HG03457 (cell line): ENCODE measurements at regions not wholly inside any gene's neighbourhood (a gene's known extent, or its start where the extent isn't known, plus 50 kb on each side); places are given as distances from the start of the nearest gene placed in this dataset.
A peak's percentile ranks its signal among the peaks of the same experiment; 100 is the strongest.
"Not testable (repeated sequence)": the region's sequence is repeated elsewhere in the genome, so short reads cannot be mapped to it uniquely, and the experiment has no call there.

ENCODE experiments used
- ATAC-seq: cut with Tn5 transposase; IDR thresholded peaks from one replicate; pipeline ENCODE4 v1.9.1; 2021; ENCODE audit warnings: moderate number of reproducible peaks; ENCODE audit not compliant: unreplicated experiment

DNA sequence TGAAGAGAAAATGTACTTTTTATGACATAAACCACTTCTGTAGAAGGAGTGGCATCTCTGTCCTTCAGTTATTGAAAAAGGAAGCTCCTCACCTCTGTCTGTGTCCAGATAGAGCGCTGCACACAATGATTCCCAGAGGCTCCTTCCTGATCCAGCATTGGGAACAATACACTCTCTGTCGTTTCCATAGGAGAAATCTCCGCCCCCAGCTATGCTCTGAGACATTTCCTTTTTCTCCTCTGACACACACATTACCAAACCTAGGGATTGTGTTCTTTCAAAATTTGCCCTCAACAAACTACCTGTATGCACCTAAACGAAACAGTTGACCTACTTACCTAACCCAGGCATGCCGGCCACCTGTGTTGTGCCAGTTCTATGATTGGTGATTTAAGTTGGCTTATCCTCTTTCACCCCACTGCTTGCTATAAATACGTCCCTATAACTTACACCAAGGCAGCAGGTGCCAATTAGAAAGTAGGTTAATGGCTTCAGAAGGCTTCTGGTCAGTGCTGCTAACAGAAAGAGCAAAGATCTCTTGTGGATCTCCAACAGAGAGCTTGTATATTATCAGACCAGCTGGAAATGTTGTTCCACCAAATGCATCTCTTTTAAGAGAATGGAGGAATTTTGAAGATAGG, 140.1 kb upstream of the JCAD start:
- ATAC-seq = no peak

DNA sequence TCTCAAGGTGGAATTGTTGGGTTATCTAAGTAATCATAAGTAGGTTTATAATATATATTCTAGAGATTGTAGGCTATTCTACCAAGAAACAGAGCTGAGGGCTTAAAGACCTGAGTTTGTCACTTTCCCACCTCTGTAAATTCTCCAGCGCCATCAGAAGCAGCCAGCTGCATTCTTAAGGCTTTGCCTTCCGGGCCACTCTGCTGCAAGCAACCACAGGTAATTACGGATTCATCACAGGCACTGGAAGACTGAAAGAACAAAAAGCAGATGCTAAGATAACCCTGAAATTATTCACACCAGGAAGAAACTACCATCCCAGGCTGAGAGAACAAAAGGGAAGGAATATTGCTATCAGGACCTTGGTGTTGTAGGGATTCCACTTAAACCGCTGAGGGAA, 137.8 kb upstream of the JCAD start:
- ATAC-seq = no peak

DNA sequence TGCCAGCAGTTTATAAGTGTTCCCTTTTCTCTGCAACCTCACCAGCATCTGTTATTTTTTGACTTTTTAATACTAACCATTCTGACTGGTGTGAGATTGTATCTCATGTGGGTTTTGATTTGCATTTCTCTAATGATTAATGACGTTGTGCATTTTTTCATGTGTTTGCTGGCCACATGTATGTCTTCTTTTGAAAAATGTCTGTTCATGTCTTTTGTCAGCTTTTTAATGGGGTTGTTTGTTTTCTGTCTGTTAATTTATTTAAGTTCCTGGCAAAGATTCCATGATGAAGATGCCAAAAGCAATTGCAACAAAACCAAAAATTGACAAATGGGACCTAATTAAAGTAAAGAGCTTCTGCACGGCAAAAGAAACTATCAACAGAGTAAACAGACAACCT, 137.2 kb upstream of the JCAD start:
- not testable (repeated sequence) for ATAC-seq

DNA sequence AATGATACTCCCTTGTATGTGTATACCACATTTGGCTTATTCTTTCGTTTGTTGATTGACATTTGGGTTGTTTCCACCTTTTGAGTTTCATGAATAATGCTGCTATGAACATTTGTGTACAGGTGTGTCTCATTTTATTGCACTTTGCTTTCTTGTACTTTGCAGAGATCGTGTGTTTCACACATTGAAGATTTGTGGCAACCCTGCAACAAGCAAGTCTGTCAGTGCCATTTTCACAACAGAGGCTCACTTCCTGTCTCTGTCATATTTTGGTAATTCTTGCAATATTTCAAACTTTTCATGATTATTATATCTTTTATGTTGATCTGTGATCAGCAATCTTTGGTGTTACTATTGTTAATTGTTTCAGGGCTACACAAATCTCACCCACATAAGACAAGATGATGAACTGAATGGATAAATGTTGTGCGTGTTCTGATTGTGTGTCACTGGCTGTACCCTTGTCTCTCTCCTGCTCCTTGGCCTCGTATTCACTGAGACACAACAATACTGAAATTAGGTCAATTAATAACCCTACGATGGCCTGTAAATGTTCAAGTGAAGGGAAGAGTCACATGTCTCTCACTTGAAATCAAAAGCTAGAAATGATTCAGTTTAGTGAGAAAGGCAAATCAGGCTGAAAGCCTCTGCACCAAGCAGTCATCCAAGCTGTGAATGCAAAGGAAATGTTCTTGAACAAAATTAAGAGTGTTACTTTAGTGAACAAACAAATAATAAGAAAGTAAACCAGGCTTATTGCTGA, 133.6 kb upstream of the JCAD start:
- peak; percentile 75 for ATAC-seq

DNA sequence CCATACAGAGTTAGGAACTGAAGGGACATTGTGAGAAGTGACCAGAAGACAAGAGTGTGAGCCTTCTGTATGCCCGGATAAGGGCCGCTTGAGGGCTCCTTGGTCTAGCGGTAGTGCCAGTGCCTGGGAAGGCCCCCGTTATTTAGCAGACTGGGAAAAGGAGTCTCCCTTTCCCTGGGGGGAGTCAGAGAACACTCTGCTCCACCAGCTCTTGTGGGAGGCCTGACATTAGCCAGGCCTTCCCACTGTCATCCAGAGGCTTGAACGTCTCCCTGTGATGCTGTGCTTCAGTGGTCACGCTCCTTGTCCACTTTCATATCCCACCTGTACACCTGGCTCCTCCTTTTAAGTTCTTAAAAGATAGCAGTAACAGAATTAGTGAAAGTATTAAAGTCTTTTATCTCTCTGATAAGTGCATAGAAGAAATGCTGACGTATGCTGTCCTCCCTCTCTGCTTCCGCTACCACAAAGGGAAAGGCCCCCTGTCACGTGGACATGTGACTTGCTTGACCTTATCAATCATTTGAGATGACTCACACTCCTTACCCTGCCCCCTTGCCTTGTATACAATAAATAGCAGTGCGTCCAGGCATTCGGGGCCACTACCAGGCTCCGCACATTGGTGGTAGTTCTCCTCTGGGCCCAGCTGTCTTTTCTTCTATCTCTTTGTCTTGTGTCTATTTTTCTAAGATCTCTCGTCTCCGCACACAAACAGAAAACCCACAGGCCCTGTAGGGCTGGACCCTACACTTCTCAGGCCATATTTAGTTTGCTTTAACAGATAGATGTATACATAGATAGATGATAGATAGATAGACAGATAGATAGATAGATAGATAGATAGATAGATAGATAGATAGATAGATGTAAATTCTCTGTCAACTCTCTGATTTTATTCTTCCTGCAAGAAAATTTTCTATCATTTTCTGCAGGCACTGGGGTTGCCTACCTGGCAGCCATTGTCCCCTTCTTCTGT, 131.5 kb upstream of the JCAD start:
- ATAC-seq = no peak

DNA sequence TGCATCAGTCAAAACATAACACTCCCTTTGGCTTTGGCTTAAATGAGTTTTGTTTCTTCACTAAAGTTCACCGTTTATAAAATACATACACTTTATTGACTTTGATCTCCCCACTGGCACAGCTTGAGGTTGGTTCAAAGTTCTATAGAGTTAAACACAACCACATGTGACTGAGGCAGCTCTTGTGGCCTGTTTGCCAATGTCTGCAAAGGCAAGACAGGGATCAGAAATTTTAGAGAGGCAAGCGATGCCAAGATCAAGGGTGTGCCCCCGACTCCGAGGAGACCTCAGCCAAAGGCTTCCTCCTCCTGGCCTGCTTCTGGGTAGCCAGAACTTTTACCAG, 129.8 kb upstream of the JCAD start:
- ATAC-seq = no peak

DNA sequence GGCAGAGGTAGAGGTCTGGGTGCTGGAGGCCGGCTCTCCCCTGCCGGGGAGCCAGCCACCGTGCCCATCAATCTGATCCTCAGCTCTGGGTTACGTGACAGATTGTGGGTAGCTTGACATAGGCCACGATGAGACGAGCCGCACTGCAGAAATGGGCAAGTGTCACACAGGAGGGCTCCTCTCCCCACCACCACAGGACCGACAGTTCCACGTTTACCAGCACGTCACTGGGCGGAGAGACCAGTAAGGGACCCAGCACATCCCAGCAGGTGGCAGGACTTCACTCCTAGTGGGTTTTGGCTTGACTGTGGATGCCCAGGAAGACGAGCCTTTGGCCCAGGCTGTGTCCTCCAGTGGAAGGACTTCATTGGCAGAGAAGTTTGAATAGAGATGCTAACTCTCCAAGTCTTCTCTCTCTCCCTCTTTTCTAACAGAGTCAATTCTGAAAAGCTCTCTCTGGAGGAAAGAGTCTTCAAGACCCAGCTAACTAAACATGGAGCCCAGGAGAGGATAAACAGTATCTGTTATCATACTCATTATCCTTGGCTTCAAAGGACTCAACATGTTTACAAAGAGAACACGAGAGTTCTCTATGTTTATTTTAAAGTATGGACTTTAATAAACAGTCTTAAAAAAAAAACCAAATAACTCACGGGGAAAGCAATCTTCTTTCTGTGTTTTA, 129.3 kb upstream of the JCAD start:
- no peak for ATAC-seq

DNA sequence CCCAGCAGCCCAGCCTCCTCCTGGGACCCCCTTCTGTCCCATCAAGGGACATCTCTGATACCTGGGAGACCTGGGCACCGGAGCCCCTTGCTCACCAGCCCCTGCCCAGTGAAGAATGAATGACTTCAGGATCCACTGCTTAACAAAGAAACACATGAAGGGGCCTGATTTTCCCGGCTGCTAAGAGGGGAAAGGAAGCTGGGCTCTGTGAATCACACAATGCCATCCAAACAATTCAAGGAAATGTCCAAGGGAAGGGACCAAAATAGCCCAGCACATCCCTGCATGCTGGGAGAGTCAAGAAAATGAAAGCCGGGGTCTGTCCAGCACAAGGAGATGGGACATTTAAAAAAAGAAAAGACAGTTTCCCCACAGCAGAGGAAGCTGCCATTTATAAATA, 128.7 kb upstream of the JCAD start:
- no peak for ATAC-seq

DNA sequence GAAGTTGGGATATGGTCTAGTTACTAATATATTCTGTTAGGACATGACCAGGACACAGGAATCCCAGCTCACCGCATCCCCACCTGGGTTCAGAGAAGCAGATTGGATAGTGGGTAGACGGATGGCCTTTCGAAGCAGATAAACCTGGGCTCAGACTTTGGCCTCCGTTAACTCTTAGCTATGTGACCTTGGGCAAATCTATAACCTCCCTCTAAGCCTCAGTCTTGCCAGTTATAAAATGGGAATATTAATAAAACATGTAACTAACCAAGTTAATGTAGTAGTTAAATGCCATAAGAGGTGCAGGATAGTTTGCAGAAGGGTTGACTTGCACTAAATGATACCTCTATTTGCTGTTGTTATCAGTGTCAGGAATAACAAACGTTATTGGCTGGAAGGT, 127.6 kb upstream of the JCAD start:
- no peak for ATAC-seq

DNA sequence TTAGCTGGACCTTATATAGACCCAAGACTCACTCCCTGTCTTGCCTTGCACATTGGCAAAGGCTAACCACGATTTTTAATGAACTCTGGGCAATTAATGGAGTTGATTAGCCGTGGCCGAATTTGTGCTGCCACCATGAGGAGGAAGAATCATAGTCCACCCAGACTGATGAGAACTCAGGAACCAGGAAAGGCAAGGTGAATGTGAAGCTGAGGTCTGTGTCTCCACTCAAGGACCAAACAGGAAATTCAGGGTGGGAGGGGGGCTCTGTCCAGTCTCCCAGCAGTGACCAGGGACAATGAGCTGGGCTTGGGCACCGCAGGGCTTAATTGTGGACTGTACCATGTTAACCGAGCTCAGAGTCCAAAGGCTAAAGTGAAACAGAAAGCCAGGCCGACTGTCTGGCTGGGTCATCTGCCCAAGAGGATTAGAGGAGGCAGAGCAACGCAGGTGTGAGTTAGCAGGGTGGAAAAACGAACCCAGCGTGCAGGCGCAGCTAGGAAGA, 127.0 kb upstream of the JCAD start:
- ATAC-seq = no peak

DNA sequence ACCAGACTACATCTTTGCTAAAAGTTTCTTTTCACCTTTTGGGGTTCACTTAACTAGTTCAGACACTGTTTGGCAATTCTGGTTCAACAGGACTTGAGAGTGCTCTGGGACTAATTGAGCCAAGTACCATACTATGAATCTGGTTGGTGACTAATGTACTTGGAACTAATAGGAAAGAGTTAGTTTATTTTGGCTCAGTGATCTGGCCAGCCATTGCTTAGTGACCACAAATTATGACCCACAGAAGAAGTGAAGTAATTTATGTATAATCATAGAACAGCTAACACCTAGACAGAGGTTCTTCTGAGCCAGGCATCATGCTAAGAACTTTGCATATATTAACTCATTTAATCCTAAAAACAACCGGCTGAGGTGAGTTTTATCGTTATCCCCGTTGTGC, 126.5 kb upstream of the JCAD start:
- no peak for ATAC-seq

DNA sequence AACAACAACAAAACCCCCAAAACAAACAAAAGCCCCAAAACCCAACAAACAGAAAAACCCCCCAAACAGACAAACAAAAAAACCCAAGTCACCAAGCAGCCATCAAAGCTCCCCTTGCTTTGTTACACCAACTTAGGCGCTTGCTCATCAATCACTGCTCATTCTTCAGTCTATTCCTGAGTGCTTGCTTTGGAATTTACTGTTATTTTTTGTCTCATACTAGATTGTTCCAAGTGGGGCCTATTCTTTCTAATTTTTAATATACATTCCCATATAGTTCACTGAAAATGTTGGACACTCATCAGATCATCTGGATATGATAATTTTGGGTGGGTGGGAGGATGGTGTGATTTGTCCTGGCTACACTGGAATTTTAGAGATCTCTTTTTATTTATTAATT, 126.0 kb upstream of the JCAD start:
- ATAC-seq = no peak

DNA sequence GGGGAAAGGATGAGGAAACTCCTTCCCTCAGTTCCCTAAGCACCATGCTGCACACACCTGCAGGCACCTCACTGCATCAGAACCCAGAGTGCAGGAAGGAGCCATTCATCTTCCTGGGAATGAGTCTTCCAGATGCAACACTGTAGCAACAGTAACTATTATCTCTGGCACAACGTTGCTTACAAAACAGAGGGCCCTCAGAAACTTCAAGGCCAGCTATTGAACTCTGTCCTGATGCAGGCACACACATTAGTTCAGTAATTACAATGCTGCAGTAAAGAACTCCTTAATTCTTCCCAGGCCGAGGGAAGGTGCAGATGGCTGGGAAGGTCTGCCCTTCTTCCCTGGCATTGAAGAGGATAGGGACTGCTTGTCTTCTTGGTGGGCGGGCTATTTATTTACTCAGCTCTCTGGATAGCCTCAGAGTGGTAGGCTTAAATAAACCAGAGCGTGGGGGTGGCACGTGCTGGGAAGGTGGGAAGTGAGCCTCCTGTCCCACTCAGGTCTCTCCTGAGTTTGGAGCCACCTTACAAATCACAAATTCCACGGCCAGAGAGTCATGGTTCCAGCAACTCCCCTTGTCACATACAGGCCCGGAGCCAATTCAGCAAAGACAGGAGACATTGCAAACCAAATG, 125.1 kb upstream of the JCAD start:
- ATAC-seq = no peak

DNA sequence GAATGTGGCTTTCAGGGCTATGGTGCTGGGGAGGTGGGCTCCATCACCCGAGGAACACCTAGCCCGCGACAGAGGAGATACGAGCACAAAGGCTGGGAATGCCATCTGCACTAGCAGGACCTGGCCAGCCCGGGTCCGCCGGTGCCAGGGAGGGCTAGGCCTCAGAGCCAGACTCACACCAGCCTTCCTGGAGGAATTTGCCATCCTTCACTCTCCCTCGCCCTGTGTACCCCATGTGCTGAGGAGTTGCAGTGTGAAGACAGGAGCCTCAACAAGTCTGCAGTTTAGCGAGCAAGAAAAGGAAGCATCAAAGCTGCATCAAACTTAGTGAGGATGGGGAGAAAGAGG, 123.6 kb upstream of the JCAD start:
- no peak for ATAC-seq

DNA sequence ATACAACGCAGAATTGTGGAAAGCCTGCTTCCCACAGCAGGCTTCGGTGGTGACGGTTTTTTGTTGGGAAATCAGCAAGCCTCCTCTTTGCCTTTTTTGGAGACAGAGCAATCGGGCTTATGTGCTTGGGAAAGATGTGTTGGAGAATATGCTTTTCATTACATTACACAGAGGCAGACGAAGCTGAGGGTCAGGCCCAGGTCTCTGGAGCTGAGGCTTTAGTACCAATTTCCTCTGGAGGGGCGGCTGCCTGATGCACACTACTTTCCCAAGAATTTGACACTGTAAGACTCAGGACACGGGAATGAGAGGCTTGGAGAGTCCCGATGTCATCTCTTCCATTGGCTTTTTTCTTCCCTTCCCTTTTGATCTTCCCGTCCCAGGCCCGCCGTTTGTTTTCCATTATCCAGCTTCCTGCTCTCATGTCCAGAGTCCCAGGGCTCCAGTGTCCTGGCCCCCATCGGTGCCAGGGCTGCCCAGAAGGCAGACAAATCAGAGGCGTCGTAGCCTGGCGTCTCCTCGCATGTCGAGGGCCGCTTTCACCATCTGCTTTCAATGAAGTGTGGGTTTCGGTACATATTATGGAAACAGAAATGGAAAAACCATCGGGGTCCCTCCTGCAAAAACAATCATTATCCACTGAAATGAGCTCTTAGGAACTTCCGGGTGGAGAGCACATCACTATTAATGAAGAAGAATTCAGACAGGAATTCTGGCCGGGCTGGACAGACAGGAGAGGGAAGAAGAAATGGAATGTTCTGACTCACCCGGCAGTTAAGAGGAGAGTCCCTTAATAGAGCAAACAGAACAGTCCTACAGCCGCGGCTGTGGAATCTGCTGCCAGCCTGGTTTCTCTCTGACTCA, 123.0 kb upstream of the JCAD start:
- no peak for ATAC-seq

DNA sequence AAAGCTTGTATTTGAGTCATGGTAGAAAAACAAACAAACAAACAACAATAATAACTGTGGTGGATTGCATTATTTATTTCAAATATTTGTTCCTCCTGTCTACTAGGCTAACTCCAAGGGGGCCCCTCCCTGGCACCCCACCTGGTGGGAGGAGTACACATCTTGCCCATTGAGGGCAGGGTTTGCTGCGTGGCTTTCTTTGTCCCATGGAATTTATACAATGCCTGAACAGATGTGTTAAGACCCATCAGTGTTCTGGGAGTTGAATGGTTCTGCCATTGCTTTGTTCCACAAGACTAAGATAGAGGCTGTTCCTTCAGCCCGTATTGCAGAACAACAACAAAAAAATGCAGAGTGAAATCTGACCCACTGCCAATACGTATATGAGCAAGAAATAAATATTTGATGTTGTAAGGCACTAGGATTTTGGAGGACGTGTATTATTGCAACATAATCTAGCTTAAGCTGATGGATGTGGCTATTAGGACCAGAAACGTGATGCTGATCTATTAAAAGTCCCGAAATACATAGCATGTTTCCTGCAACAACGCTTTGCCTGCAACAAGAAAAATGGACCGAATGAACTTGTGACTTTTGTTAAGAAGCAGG, 119.1 kb upstream of the JCAD start:
- no peak for ATAC-seq

DNA sequence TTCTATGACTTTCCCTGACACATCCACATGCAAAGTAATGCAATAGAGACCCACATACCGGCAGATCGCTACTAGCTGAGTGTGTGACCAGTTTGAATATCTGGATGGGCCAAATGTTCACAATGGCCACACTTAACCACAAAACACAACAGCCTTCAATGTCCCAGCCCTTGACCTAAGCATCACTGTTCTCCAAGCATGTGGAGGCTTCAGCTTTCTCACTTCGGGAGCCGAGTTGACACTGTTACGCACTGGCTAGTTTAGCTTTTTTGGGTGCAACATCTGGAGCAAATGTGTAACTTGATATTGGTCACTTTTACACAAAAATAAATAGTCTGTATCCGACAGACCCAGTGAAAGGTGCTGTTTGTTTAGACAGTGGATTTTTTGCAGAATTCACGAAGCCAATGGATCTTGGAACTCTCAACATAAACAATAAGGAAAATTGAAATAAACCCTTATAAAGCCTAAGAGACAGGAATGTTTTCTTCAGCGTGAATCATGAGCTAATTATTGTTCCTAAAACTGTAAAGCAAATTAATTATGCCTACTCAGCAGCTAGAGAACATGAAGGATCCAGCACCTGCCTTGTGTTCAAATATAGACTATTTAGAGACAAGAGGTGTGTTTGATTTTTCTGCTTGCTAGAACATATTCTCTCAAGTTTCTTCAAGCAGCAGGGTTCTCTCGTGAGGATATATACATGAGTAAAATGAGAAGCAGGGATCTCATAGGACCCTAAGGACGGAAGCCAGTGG, 117.6 kb upstream of the JCAD start:
- no peak for ATAC-seq

DNA sequence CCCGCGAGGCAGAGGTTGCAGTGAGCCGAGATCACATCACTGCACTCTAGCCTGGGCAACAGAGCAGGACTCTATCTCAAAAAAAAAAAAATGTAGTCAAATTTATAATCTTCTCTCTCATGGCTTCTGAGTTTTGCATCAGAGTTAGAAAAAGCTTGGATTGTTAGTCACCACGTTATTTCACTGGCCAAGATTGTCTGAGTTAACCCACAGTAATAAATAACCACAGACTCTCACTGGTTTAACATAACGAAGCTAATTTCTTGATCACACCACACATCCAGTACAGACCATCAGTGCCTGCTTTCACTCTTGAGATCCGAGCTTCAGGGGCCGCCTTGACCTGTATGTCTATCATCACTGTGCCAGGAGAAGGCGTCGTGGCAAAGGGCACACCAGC, 116.8 kb upstream of the JCAD start:
- no peak for ATAC-seq

DNA sequence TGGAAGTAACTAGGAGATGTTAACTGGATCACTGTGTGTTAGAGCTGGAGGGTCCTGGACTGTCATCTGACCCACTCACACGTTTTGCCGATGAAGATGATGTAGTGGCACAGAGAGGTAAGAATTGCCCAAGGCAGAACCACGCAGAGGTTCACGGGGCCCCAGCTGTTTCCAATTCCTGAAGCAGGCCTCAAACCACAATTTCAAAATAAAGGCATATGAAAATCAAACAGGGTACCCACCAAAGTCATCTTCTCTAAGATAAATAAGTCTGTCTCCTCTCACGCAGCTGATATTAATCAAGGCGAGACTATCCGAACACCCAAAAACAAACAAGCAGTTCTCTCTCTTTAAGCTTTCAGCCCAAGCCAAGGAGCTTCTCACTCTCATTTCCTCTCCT, 113.3 kb upstream of the JCAD start:
- no peak for ATAC-seq
